Stimulated activated naive CD4-positive, alpha-beta T cell treated with Interleukin-2 at 50 U/mL for 16 hours (primary cell): ENCODE measurements at regions not wholly inside any gene's neighbourhood (a gene's known extent, or its start where the extent isn't known, plus 50 kb on each side); places are given as distances from the start of the nearest gene placed in this dataset.

Experiments
- DNase-seq: peaks from one replicate; lab custom pipeline; 2025; lab: John Stamatoyannopoulos, UW

- DNase-seq: no peak
Observed at GRCh38 chr16:65441501-65441900, 319.6 kb upstream of the CDH11 start.

GRCh38 chr16:65429504-65430181, 307.8 kb upstream of the CDH11 start:
- DNase-seq: no peak

GRCh38 chr16:65426484-65426883, 304.6 kb upstream of the CDH11 start:
- DNase-seq: no peak

- DNase-seq: no peak
Observed at GRCh38 chr16:65422934-65423333, 301.1 kb upstream of the CDH11 start.

- no peak for DNase-seq
Observed at GRCh38 chr16:65421596-65421995, 299.7 kb upstream of the CDH11 start.

- DNase-seq: no peak
Observed at GRCh38 chr16:65418435-65418834, 296.6 kb upstream of the CDH11 start.

GRCh38 chr16:65415460-65415859, 293.6 kb upstream of the CDH11 start:
- DNase-seq: no peak

- DNase-seq: no peak
Observed at GRCh38 chr16:65414284-65414984, 292.6 kb upstream of the CDH11 start.

- DNase-seq: no peak
Observed at GRCh38 chr16:65413861-65414260, 292.0 kb upstream of the CDH11 start.

GRCh38 chr16:65410801-65411200, 288.9 kb upstream of the CDH11 start:
- DNase-seq: no peak

GRCh38 chr16:65409510-65409909, 287.6 kb upstream of the CDH11 start:
- no peak for DNase-seq

GRCh38 chr16:65406933-65407332, 285.1 kb upstream of the CDH11 start:
- no peak for DNase-seq

- no peak for DNase-seq
Observed at GRCh38 chr16:65406116-65406515, 284.3 kb upstream of the CDH11 start.

- no peak for DNase-seq
Observed at GRCh38 chr16:65394281-65394680, 272.4 kb upstream of the CDH11 start.

GRCh38 chr16:65392806-65393565, 271.1 kb upstream of the CDH11 start:
- DNase-seq: no peak

GRCh38 chr16:65388592-65388991, 266.7 kb upstream of the CDH11 start:
- DNase-seq: no peak

- DNase-seq: no peak
Observed at GRCh38 chr16:65386672-65387071, 264.8 kb upstream of the CDH11 start.

GRCh38 chr16:65384441-65384840, 262.6 kb upstream of the CDH11 start:
- DNase-seq: no peak

- DNase-seq: no peak
Observed at GRCh38 chr16:65377195-65377594, 255.3 kb upstream of the CDH11 start.

- DNase-seq: no peak
Observed at GRCh38 chr16:65376601-65377000, 254.7 kb upstream of the CDH11 start.

GRCh38 chr16:65375651-65376050, 253.8 kb upstream of the CDH11 start:
- no peak for DNase-seq

GRCh38 chr16:65373097-65373496, 251.2 kb upstream of the CDH11 start:
- DNase-seq: no peak

- no peak for DNase-seq
Observed at GRCh38 chr16:65372171-65372570, 250.3 kb upstream of the CDH11 start.
